ENCODE measurements at regions not wholly inside any gene's neighbourhood (a gene's known extent, or its start where the extent isn't known, plus 50 kb on each side); places are given as distances from the start of the nearest gene placed in this dataset.

- TF ChIP-seq ZFP3 (CRISPR knock-in tag; IDR thresholded peaks at IDR 0.05) (no peak), ZFP30 (CRISPR knock-in tag; IDR thresholded peaks at IDR 0.05) (no peak), TCF4 (CRISPR knock-in tag; IDR thresholded peaks at IDR 0.05; ENCODE audit: borderline replicate concordance) (no peak), CSRNP3 (CRISPR knock-in tag; IDR thresholded peaks at IDR 0.05) (no peak), TOX (CRISPR knock-in tag; IDR thresholded peaks at IDR 0.05; ENCODE audit: borderline replicate concordance) (no peak), GLIS3 (CRISPR knock-in tag; IDR thresholded peaks at IDR 0.05) (no peak), SNAI2 (CRISPR knock-in tag; IDR thresholded peaks at IDR 0.05) (no peak)
- TF ChIP-seq, protein P1, sequence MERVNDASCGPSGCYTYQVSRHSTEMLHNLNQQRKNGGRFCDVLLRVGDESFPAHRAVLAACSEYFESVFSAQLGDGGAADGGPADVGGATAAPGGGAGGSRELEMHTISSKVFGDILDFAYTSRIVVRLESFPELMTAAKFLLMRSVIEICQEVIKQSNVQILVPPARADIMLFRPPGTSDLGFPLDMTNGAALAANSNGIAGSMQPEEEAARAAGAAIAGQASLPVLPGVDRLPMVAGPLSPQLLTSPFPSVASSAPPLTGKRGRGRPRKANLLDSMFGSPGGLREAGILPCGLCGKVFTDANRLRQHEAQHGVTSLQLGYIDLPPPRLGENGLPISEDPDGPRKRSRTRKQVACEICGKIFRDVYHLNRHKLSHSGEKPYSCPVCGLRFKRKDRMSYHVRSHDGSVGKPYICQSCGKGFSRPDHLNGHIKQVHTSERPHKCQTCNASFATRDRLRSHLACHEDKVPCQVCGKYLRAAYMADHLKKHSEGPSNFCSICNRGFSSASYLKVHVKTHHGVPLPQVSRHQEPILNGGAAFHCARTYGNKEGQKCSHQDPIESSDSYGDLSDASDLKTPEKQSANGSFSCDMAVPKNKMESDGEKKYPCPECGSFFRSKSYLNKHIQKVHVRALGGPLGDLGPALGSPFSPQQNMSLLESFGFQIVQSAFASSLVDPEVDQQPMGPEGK (CRISPR knock-in tag; IDR thresholded peaks at IDR 0.05; ENCODE audit: borderline replicate concordance) = no peak
Observed at GRCh38 chr6:73955800-73956199, 259.8 kb downstream of the CD109 start.

All from SK-N-SH treated with all-trans-retinoic acid at 6 μM for 48 hours (cell line).